HCT116 (cell line): ENCODE measurements at regions not wholly inside any gene's neighbourhood (a gene's known extent, or its start where the extent isn't known, plus 50 kb on each side); places are given as distances from the start of the nearest gene placed in this dataset.

ENCODE experiments used
- ATAC-seq: fragments of 200-7000 bp; cut with Tn5 transposase; 2 replicates; pipeline ENCODE4 v1.9.1; 2020; ENCODE audit warnings: mild to moderate bottlenecking, moderate library complexity
- BruUV-seq: library from RNA; stranded (reverse); fragments of 400-500 nt; replicated peaks from 2 replicates; lab custom pipeline; 2021; lab: Mats Ljungman, UMichigan
- CTCF ChIA-PET: fragments of 300-600 bp; sonication (Branson Sonifier 250); formaldehyde crosslinking; loops from one replicate; lab custom pipeline; 2021; ENCODE audit warnings: antibody characterized with exemption; lab: Charles Lee
- POLR2A ChIA-PET: fragments of 300-600, 350-600 bp; sonication (Branson Sonifier 250); formaldehyde crosslinking; loops from one replicate; lab custom pipeline; 2021; ENCODE audit warnings: antibody characterized with exemption; lab: Charles Lee
- RAD21 ChIA-PET, 2 experiments: fragments of 300-600 bp; sonication (Branson Sonifier 250); formaldehyde crosslinking; loops; one replicate each; lab custom pipeline; 2023; ENCODE audit warnings: low total read pairs in 2 of 2; ENCODE audit not compliant: uncharacterized antibody in 2 of 2, unreplicated experiment in 2 of 2, low non-redundant PET in 1 of 2; lab: Charles Lee
- DNase-seq: peaks from one replicate; pipeline ENCODE4 v3.0.0-alpha.2; 2010; ENCODE audit warnings: low read depth, low spot score
- H2AFZ ChIP-seq: fragments of 200-600 bp; shearing (Covaris generic), sonication (generic); 2 replicates; pipeline ENCODE4 v1.6.1; 2017; ENCODE audit warnings: low read depth, mixed run types, mixed read lengths, antibody characterized with exemption, low read length; ENCODE audit not compliant: poor library complexity, severe bottlenecking
- H3K27ac ChIP-seq: 2 replicates; pipeline ENCODE4 v1.5.1; 2012; ENCODE audit warnings: low read depth, low read length
- H3K27me3 ChIP-seq: fragments of 200-600 bp; sonication (generic); 2 replicates; pipeline ENCODE4 v1.6.1; 2016; ENCODE audit warnings: mixed run types, low read length, mixed read lengths; ENCODE audit not compliant: insufficient read depth
- H3K36me3 ChIP-seq, 2 experiments: fragments of 200-500 bp in 1 of 2; fragments of 200-600 bp in 1 of 2; sonication (Bioruptor generic) in 1 of 2; sonication (generic) in 1 of 2; 2 replicates each; pipeline versions ENCODE4 v1.5.1 to v1.6.1; 2014 to 2016; ENCODE audit warnings: low read length in 2 of 2, inconsistent platforms in 1 of 2, mixed read lengths in 1 of 2, mixed run types in 1 of 2; ENCODE audit not compliant: insufficient read depth in 2 of 2, control insufficient read depth in 1 of 2
- H3K4me1 ChIP-seq, 2 experiments: fragments of 200-600 bp in 1 of 2; sonication (generic) in 1 of 2; 2 replicates each; pipeline versions ENCODE4 v1.5.1 to v1.6.1; 2012 to 2017; ENCODE audit warnings: low read length in 2 of 2, inconsistent platforms in 1 of 2, mild to moderate bottlenecking in 1 of 2, mixed read lengths in 1 of 2, mixed run types in 1 of 2, moderate library complexity in 1 of 2; ENCODE audit not compliant: insufficient read depth in 2 of 2, control insufficient read depth in 1 of 2
- H3K4me2 ChIP-seq: fragments of 200-600 bp; sonication (generic); 2 replicates; pipeline ENCODE4 v1.6.1; 2017; ENCODE audit warnings: mixed run types, low read length, mixed read lengths
- H3K4me3 ChIP-seq, 2 experiments: fragments of 200-600 bp in 1 of 2; sonication (generic) in 1 of 2; replicated peaks in 1 of 2; 2 replicates each; pipeline ENCODE4 v1.5.1; 2011 to 2016; ENCODE audit warnings: low read length in 2 of 2, control low read depth in 1 of 2, low read depth in 1 of 2, mild to moderate bottlenecking in 1 of 2, mixed read lengths in 1 of 2, mixed run types in 1 of 2
- H3K79me2 ChIP-seq: fragments of 200-600 bp; sonication (generic); 2 replicates; pipeline ENCODE4 v1.6.1; 2017; ENCODE audit warnings: mild to moderate bottlenecking, mixed run types, low read length, moderate library complexity, mixed read lengths; ENCODE audit not compliant: insufficient read depth
- H3K9ac ChIP-seq: fragments of 200-600 bp; sonication (generic); 2 replicates; pipeline ENCODE4 v1.6.1; 2016; ENCODE audit warnings: low read length, mixed read lengths
- H3K9me2 ChIP-seq: fragments of 200-600 bp; sonication (generic), shearing (Covaris generic); 2 replicates; pipeline ENCODE4 v1.6.1; 2017; ENCODE audit warnings: mixed run types, mild to moderate bottlenecking, moderate library complexity; ENCODE audit not compliant: insufficient read depth
- H3K9me3 ChIP-seq, 2 experiments: fragments of 200-500 bp in 1 of 2; fragments of 200-600 bp in 1 of 2; sonication (Bioruptor generic) in 1 of 2; sonication (generic) in 1 of 2; 2 replicates each; pipeline ENCODE4 v1.6.1; 2014 to 2017; ENCODE audit warnings: low read length in 2 of 2, mixed read lengths in 2 of 2, inconsistent platforms in 1 of 2, low read depth in 1 of 2, mild to moderate bottlenecking in 1 of 2, mixed run types in 1 of 2, moderate library complexity in 1 of 2; ENCODE audit not compliant: control insufficient read depth in 1 of 2, insufficient read depth in 1 of 2
- H4K20me1 ChIP-seq: fragments of 200-600 bp; sonication (generic), shearing (Covaris generic); 2 replicates; pipeline ENCODE4 v1.6.1; 2017; ENCODE audit warnings: mixed run types, mild to moderate bottlenecking, moderate library complexity; ENCODE audit not compliant: insufficient read depth
- CBX3 ChIP-seq: IDR thresholded peaks from 2 replicates; pipeline ENCODE4 v1.6.1; 2012; ENCODE audit warnings: low read depth
- CEBPB ChIP-seq: IDR thresholded peaks from 2 replicates; pipeline ENCODE4 v1.6.1; 2012; ENCODE audit warnings: low read depth
- ELF1 ChIP-seq: IDR thresholded peaks from 2 replicates; pipeline ENCODE4 v1.6.1; 2012; ENCODE audit warnings: low read depth, borderline replicate concordance
- EZH2 ChIP-seq: fragments of 200-600 bp; sonication (generic); IDR thresholded peaks from 2 replicates; pipeline ENCODE4 v1.6.1; 2017; ENCODE audit warnings: antibody characterized with exemption, mixed run types
- MAX ChIP-seq: IDR thresholded peaks from 2 replicates; pipeline ENCODE4 v1.6.1; 2012
- SIN3A ChIP-seq: IDR thresholded peaks from 2 replicates; pipeline ENCODE4 v1.6.1; 2012; ENCODE audit warnings: low read depth
- SP1 ChIP-seq: IDR thresholded peaks from 2 replicates; pipeline ENCODE4 v1.6.1; 2012; ENCODE audit warnings: low read depth
- ZNF274 ChIP-seq: fragments of 200-500 bp; sonication (Bioruptor generic); IDR thresholded peaks from 2 replicates; pipeline ENCODE4 v1.6.1; 2014; ENCODE audit warnings: mild to moderate bottlenecking, low read depth, low read length, inconsistent platforms
- intact Hi-C: fragments of 100-400 bp; cut with micrococcal nuclease; formaldehyde crosslinking; loops from 2 replicates; pipeline ENCODE4 v1.10.0; 2022
- TF ChIP-seq, protein P1 (sequence below): IDR thresholded peaks from 2 replicates; pipeline ENCODE4 v1.6.1; 2012; ENCODE audit warnings: low read depth
- TF ChIP-seq, protein P2 (sequence below): IDR thresholded peaks from 2 replicates; pipeline ENCODE4 v1.6.1; 2012

- no TSS peak for BruUV-seq
- Histone ChIP-seq H3K4me3 (no peak overlapping the region), H3K9me2 (no peaks in the 10 kb centered on the region), H3K79me2 (no peaks in the 10 kb centered on the region), H4K20me1 (no peaks in the 10 kb centered on the region), H3K4me1 (no peaks in the 10 kb centered on the region), H3K27me3 (no peaks in the 10 kb centered on the region), H2AFZ (no peak overlapping the region), H3K4me2 (no peak overlapping the region), H3K36me3 (no peaks in the 10 kb centered on the region), H3K9me3 (no peaks in the 10 kb centered on the region), H3K9ac (no peak overlapping the region), H3K27ac (no peak overlapping the region)
- RAD21 ChIA-PET = no interaction called here
- TF ChIP-seq ELF1 = no peak
- no peak for TF ChIP-seq SIN3A
- TF ChIP-seq, protein P1, sequence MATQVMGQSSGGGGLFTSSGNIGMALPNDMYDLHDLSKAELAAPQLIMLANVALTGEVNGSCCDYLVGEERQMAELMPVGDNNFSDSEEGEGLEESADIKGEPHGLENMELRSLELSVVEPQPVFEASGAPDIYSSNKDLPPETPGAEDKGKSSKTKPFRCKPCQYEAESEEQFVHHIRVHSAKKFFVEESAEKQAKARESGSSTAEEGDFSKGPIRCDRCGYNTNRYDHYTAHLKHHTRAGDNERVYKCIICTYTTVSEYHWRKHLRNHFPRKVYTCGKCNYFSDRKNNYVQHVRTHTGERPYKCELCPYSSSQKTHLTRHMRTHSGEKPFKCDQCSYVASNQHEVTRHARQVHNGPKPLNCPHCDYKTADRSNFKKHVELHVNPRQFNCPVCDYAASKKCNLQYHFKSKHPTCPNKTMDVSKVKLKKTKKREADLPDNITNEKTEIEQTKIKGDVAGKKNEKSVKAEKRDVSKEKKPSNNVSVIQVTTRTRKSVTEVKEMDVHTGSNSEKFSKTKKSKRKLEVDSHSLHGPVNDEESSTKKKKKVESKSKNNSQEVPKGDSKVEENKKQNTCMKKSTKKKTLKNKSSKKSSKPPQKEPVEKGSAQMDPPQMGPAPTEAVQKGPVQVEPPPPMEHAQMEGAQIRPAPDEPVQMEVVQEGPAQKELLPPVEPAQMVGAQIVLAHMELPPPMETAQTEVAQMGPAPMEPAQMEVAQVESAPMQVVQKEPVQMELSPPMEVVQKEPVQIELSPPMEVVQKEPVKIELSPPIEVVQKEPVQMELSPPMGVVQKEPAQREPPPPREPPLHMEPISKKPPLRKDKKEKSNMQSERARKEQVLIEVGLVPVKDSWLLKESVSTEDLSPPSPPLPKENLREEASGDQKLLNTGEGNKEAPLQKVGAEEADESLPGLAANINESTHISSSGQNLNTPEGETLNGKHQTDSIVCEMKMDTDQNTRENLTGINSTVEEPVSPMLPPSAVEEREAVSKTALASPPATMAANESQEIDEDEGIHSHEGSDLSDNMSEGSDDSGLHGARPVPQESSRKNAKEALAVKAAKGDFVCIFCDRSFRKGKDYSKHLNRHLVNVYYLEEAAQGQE = no peak
- no peak for TF ChIP-seq SP1
- POLR2A ChIA-PET = no interaction called here
- no peak for ATAC-seq
- CTCF ChIA-PET = no interaction called here
- DNase-seq = no peak
- intact Hi-C loops = no loop called here
Measured at GRCh38 chr12:83971781-83972180, 940.8 kb downstream of the SLC6A15 start.

DNA sequence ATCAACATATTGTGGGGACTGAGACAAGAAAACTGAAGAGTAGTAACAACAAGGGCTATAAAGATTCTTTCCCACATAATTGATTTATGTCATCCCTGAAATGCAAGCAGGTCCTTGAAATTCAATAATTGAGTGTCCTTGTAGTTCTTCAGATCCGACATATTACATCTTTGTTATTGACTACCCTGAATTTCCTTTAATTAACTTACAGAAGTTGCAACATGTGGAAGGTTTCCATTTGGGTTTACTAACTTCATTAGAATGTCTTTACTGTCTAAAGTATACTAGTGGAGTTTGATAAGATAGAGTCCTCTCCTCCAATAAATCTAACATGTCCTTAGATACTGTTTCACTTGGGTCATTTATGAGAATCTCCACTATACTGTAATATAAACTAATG lies 951.8 kb downstream of the SLC6A15 start:
- Histone ChIP-seq H3K9ac (no peak overlapping the region), H3K9me2 (no peaks in the 10 kb centered on the region), H3K9me3 (no peaks in the 10 kb centered on the region), H3K4me3 (no peak overlapping the region), H3K79me2 (no peaks in the 10 kb centered on the region), H3K4me1 (no peaks in the 10 kb centered on the region), H3K27me3 (no peaks in the 10 kb centered on the region), H3K4me2 (no peak overlapping the region), H2AFZ (no peak overlapping the region), H4K20me1 (no peaks in the 10 kb centered on the region), H3K27ac (no peak overlapping the region), H3K36me3 (no peaks in the 10 kb centered on the region)
- intact Hi-C loops = no loop called here
- TF ChIP-seq ELF1 (no peak), EZH2 (no peak), ZNF274 (no peak), CBX3 (no peak), MAX (no peak), CEBPB (no peak)
- TF ChIP-seq, protein P1 = no peak
- TF ChIP-seq, protein P2, sequence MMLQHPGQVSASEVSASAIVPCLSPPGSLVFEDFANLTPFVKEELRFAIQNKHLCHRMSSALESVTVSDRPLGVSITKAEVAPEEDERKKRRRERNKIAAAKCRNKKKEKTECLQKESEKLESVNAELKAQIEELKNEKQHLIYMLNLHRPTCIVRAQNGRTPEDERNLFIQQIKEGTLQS = no peak
- no TSS peak for BruUV-seq
- CTCF ChIA-PET = no interaction called here
- POLR2A ChIA-PET = no interaction called here
- RAD21 ChIA-PET = no interaction called here
- ATAC-seq = no peak
- DNase-seq = no peak
